NCI-H748 (cell line): ENCODE measurements at regions not wholly inside any gene's neighbourhood (a gene's known extent, or its start where the extent isn't known, plus 50 kb on each side); places are given as distances from the start of the nearest gene placed in this dataset.

Source experiments
- DNase-seq: peaks from one replicate; lab custom pipeline; 2025; ENCODE audit not compliant: unreplicated experiment; lab: John Stamatoyannopoulos, UW

DNA sequence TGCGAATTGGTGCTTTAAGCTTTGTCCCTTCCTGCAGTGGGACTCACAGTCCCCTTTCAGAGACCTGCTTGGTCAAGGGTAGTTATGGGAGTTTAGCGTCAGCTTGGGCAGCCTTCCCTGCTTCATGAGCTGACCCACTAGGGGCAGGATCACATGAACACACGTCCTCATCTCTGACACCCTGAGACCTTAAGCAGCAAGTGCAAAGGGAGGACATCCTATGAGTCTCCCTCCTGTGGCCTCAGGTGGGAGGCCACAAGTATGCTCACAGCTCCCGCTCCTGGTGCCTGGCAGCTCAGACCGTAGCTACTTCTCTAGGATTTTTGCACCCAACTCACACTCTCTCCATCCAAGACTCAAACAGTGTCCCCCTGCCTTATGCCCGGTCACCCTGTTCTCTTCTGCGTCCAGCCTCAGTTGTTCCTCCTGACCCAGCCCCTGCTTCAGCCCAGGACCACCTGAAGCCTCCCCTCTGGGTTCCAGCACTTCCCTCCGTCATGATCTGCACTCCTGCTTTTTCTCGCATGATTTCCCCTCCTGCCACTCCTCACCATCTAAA lies 136.6 kb upstream of the FAM20C start:
- DNase-seq: no peak

DNA sequence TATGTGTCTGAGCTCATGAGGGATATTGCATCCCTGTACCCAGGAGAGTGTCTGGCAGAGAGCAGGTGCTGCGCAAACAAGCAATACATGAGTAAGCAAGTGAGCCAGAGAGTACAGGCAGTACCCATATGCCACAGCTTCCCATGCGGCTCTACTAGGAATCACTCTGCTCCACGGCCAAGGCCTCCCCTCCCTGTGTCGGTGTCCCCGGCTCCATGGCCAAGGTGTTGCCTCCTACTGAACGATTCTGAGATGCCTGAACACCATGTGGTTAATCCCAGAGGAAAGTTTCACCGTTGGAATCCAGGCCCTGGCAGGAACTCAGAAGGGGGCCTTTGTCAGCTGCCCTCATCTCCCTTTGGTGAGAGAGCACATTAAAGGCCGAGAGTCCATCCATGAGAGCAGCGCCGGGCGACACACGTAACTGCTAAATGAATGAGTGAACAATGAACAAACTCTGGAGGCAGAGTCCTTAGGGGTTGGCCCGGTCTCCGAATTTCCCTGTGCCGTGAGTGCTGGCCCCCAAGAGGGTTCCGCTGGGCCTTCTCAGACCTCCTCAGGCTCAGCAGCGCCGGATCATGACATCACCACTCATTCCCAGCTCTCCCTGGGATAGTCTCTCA lies 136.0 kb upstream of the FAM20C start:
- no peak for DNase-seq

DNA sequence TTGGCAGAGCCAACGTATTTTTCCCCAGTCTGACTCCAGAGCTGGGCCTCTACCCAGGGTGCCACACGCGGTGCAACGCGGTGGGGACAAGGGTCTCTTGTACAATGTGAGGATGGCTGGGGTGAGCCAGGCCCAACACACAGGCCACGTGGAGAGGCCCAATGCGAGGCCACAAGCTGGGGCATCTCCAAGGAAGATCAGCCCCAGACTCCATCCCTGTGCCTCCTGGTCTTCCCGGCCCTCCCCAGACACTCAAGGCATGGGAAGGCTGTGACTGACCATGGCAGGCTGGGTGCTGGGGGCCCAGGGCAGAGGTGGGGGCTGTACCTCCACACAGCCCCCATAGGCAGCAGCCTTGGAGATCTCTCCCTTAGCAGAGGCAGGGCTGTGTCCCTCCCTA lies 135.3 kb upstream of the FAM20C start:
- DNase-seq: no peak

DNA sequence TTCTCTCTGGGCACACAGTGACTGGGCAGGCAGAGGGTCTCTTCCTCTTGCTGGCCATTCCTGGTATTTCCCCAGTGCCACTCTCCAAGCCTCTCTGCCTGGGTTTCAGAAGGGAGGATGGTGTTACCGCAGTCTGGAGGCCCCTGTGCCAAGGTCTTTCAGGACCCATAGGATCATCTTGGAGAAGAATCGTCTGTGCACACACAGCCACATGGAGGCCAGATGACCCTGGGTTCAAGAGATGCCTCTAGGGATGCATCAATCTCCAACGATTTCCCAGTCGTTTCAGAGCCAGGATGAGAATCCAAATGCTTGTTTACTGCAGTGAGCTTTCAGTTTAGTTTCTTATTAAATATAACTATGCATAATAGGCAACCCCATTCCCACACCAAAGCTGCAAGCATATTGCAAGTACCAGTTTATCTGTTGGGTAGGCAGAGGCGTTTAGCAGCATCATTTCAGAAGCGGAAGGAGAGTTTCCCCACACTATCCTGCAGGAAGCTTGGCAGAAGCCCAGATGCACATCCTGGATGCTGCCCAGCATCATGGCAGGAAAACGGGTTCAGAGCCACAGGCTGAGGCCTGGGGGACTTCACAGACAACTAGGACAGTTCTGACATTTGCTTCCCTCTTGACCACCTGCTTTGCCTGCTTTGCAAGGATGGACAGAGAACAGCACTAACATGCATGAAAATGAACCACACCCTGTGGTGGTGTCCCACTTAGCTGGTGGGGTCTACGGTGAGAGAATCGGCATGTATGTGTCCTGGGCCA lies 134.7 kb upstream of the FAM20C start:
- DNase-seq: no peak

DNA sequence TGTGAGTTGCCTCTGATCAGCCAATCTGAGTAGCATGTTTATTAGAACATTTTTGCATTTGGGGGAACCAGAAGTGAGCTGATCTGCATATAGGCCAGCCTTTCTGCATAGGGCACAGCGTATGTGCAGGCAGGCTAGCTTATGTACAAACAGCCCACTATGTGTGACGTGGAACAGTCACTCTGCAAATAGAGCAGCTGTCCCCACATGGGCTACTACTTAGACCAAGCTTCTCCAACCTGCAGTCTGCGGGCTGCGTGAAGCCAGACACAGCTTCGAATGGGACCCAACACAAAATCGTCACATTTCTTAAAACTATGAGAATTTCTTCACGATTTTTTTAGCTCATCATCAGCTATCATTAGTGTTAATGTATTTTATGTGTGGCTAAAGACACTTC lies 134.1 kb upstream of the FAM20C start:
- no peak for DNase-seq

DNA sequence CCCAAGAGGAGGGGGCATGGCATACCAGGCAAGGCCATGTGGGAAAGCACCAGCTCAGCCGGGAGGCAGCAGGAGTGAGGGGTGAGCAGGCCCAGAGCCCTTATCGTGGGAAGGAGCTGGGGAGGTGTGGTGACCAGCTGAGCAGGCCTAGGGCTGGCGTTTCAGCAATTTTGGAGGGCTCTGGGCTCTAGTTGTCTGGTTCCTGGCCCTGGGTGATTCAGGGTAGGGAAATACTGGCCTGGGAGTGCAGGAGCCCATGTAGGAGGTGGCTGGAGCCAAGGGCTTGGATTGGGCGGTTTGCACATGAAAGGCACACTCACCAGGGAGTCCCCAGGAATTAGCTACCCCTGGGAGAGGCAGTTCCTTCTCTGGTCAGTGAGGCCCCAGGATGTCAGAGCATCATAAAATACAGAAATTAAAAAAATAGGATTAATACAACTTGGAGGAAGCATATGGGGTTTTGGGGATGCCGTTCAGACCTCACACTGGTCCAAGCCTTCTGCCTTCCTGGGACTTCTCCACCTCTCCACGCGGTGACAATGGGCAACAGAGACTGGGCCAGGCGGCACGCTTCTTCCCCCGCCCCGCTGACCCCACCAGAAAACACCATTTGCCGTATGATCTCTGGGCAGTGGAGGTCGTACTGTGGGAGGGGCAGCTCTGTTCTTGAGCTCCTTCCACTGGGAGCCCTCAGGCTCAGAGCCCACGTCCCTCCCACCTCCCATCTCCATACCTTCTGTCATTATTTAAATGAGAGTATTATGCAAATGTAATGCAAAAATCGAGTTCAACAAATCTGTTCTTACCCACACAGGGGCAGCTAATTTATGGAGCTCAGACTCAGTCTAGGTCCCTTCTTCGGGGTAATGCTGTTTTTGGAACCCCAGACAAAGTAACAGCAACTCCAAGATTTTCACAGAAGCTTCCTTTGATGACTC lies 133.0 kb upstream of the FAM20C start:
- no peak for DNase-seq

DNA sequence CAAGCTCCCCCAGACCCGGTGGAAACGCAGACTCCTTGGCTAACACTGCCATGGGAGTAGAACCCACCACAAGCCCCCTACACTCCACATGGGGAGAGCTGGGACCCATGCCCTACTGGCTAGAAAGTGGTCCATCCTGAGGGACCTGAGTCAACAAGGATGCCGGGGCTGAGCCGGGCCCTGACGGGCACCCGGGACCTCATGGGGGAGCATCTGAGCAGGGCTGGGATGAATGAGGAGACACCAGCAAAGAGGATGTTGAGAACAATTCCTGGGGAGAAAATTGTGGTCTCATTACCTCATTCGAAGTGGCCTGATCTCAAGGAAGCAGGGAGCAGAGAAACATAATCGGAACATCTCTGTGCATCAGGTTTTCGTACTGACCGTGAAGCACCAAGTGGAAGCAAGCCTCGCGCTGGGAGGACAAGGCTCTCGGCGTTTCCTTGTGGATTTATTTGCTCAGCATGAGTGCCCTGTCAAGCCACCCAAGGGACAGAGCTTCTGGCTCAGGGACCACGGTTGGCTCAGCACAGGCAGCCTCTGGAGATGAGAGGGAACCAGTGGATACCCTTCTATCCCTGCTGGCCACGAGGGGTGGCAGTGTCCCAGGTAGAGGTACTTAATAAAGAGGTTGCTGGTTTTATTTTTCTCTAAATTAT lies 132.2 kb upstream of the FAM20C start:
- no peak for DNase-seq

DNA sequence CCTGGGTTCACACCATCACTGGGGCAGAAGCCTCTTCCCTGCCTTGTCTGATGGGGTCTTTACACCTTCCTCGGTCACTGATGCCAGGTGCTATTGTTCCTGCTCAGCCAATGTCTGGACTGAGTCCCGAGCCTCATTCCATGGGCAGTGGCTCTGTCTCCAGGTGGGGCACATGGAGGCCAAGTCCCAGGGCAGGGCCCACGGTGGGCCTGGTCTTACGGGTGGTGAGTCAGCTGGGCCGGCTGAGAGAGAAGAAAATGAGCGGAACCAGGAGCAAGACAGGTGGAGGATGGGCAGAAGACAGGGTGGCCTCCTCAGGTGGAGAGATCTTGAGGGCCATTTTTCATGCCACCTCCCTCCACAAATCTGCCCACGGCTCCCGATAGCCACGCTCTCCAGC lies 131.7 kb upstream of the FAM20C start:
- no peak for DNase-seq

DNA sequence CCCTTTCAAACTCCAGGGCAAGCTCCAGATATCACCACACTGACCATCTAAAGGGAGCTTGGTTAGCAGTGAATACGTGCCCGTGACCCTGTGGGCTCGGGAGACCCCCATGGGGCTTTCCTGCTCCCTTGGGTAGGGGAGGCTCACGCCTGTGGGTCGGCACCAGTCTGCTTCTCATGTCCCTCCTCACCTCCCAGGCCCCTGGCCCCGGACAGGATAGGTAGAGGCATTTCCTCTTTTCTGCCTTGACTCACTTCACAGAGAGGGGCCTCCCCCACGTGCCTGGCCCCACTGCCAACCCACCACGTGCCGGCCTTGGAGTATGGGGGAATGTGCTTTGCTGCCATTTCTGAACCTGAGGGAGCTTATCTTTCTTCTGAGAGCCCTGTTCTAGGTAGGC lies 131.3 kb upstream of the FAM20C start:
- DNase-seq: no peak

DNA sequence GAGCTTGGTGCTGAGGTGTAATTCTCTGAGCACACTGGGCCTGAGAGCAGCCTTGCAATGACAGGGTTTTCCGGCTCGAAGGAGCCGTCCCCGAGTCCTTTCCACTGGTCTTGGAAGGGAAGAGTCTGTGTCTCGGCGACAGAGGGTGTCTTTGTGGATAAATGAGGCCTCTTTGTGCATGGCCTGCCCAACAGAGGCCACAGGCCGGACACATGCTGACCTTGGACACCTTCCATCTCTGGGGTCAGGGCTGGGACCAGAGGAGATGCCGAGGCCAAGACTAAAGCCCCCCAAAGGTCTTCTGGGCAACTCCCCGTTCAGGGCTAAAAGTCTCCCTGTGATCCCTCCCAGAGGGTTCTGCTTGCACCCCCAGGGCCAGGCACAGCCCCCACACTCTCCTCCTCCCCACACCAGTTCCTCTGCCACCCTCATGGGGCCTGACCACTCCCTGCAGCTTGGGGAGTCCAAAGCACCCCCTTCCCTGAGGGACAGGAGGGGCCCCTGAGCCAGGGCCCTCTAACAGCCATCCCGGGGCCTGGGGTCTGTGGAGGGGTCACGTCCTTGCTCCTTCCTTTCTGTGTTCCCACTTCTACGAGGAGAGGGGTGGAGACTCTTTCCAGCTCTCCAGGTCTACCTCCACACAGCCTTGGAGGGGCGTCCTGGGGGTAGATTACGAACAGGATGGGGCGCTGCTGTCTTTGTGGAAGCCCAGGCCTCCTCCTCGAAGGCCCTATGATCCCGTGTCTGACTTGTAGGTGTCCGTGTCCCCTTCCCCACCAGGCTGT lies 130.6 kb upstream of the FAM20C start:
- no peak for DNase-seq

DNA sequence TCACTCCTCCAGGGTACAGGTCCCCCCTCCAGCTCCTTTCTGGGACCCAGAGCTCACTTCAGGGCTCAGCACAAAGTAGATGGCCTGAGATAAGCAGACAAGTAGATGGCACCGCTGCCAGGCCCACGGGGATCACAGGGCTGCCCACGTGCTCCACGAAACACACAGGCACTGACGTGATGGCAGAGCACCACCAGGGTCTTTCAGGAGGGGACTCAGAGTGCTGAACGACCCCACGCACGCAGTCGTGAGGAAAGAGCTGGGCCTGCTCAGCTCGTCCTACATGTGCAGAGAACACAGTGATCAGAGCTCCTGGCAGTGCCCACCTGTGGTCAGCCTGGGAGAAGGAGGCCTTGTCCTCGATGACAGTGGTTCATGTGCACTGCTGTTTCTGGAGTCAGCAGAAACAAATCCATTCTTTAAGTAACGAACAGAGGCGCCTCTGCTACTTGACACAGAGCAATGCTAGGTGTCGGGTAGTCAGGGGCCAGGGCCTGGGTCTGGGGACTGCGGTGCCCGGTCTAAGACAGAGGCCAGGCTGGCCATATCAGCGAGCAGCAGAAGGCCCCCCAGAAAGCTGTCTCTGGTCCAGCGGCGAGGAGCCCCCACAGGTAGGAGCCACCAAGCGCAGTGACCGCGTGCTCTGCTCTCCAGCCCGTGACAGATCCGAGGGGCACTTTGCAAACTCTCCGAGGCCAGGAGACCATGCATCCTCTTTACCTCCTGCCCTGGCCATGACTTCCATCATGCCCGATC lies 129.8 kb upstream of the FAM20C start:
- no peak for DNase-seq

DNA sequence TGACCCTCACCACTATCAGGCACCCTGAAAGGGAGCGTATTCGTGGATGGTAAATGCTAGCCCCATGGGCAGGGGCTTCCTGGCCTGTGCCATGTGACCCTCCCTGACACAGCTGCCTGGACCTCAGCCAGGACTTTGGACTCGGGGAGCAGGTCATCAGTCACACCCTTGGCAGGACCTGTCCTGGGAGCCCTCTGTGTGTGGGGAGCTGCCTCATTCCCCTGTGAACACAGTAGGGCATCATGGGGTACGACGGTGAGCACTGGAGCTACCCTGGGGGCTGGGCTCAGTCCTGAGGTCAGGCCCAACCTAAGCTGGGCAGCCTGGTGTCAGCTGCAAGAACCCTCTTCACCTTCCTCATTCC lies 129.3 kb upstream of the FAM20C start:
- DNase-seq: no peak

DNA sequence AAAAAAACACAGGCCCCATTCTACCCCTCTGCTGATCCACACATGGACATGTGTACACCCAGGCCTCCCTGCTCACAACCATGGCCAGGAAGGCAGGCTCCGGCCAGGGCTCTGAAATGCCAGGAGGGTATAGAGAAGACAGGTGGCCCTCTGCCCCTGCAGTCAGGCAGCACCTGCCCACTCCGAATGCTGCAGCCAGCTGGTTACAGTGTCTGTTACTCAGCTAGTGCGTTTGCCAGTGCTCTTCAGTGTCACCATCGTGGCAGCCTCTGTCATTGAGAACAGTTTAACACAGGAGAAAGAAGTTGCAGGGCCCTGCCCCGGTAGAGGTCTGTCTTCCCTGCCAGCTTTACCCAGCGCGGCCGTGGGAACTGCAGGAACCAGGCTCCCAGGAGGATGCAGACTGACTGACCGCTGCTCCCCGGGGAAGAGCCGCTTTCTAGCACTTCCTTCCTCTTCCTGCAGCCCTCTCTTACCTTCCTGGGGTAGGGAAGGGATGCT lies 128.8 kb upstream of the FAM20C start:
- DNase-seq: no peak

DNA sequence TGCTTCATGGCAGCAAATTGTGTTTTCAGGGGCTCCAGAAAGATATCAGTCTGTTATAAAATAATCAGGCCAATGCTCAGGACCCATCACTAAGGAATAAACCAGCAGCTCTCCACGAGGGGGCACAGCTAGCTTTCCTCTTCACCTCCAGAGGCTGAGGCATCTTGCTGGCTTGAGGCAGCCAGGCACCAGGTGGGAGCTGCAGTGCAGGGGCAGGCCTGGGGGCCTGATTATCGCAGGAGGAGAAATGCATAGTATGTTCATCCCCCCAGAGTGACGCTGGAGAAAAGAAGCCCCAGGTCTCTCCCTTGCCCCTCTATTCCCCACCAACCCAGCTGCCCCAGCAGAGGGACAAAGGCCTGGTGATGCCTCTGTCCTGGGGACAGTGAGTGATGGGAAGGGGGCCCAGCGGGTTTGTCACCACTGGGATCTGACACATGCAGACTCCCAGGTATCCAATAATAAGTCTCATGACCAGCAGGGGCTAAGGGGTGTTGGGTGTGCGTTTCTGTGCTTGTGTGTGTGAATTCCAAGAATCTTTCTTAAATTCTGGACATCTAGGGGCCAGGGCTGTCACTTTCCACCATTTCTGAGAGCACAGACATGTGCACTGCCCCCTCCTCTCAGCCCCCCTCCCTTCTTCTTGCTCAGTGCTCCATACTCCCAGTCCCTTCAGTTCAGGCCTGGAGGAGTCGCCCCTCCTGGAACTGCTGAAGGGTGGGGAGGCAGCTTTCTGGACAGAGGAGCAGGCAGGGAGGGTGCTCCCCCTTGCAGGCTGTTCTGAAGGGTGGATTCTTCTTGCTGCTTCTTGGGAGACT lies 128.1 kb upstream of the FAM20C start:
- DNase-seq: peak; percentile 26

DNA sequence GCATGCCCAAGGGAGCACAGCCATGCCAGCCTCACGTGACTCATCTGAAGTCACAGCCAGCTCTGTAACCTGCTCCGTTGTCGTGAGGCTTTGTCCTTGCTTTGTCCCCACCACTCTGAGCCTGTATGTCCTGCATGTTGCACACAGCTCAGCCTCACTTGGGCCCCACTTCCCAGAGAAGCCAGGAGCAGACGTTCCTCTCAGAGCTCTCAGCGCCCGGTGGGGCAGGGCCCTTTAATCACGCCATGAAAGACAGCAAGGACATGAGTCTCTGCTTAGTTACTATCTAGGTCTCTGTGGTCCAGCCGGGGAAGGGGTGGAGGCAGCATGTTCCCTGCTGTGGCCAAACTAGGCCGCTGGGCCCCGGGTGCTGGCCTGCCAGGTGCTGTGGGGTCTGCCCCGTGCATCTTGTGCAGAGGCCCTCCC lies 127.4 kb upstream of the FAM20C start:
- no peak for DNase-seq

DNA sequence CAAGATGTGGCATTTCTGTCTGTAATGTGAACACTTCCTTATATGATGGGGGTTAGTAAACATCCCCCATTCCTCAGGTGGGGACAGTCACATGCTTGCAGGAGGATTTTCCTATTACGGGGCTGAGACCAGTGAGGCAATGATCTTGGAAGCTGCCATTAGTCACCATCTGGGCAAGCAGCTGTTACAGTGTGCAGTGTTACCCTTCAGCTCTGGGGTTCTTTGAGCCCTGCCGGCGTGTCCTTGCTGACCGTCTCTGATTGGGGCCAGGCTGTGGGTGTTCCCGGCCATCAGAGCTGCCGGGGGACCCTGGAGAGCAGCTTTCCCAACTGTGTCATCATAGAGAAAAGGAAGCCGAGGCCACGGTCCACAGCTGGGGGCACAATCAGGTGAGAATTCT lies 126.8 kb upstream of the FAM20C start:
- DNase-seq: no peak

DNA sequence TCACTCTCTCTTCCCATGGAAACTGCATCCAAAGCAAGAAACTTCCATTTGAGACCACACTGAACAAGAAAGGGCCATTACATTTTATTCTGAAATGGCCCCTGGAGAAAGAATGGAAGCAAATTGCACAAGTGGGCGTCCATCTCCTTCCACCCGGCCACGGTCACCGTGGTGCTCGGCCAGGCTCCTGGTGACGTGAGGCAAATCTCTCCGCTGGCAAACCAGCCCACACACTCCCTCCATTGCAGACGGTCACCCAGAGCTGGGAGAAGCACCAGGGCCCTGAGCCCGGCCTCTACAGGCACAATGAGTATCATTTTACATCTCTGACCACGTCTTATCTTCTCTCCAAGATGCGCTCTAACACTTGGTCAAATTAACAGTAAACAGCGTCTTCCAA lies 126.1 kb upstream of the FAM20C start:
- no peak for DNase-seq

DNA sequence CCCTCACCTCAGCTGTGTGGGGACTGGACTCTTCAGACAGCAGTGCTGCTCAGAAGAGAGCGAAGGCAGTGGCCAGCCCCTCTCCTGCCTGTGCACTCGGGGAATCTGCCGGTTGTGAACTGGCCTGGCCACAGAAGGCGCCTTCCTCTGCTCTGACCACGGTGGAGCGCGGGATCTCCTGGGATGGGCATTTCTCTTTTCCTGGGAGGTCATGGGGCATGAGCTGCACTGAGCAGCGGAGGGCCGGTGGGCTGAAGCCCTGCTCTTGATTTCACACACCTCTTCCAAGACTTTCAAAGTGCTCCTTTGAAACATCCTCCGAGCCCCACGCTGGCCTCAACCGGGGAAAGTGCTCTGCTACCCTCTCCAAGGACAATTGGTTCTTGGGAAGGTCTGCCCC lies 125.6 kb upstream of the FAM20C start:
- DNase-seq: no peak
